ENCODE measurements at regions not wholly inside any gene's neighbourhood (a gene's known extent, or its start where the extent isn't known, plus 50 kb on each side); places are given as distances from the start of the nearest gene placed in this dataset.

GRCh38 chr3:71994906-71995305, 210.0 kb upstream of the PROK2 start:
- no peak for TF ChIP-seq CTCF (IDR thresholded peaks at IDR 0.05)
- no peak for TF ChIP-seq POLR2AphosphoS5 (IDR thresholded peaks at IDR 0.05; ENCODE audit: low read depth, low read length)
- TF ChIP-seq REST (IDR thresholded peaks at IDR 0.05; ENCODE audit: insufficient read depth in 1 of 2, low read depth in 2 of 2, low read length in 1 of 2), result no peak
- no peak for TF ChIP-seq TCF7L2 (IDR thresholded peaks at IDR 0.05; ENCODE audit: low read depth, low read length)
- no peak for TF ChIP-seq SIN3A (IDR thresholded peaks at IDR 0.05; ENCODE audit: borderline replicate concordance, insufficient read depth, low read depth, low read length)
